ENCODE measurements at regions not wholly inside any gene's neighbourhood (a gene's known extent, or its start where the extent isn't known, plus 50 kb on each side); places are given as distances from the start of the nearest gene placed in this dataset.

GRCh38 chr3:88779482-88779881 is 327.9 kb upstream of the EPHA3 start:
- no peak for TF ChIP-seq CEBPB (IDR thresholded peaks at IDR 0.05)
- TF ChIP-seq EGR1 (IDR thresholded peaks at IDR 0.05), result no peak
- TF ChIP-seq YY1 (IDR thresholded peaks at IDR 0.05; ENCODE audit: low read depth), result no peak
- TF ChIP-seq TEAD4 (IDR thresholded peaks at IDR 0.05), result no peak
- TF ChIP-seq TAF1 (IDR thresholded peaks at IDR 0.05; ENCODE audit: low read depth), result no peak
- TF ChIP-seq, protein P1, sequence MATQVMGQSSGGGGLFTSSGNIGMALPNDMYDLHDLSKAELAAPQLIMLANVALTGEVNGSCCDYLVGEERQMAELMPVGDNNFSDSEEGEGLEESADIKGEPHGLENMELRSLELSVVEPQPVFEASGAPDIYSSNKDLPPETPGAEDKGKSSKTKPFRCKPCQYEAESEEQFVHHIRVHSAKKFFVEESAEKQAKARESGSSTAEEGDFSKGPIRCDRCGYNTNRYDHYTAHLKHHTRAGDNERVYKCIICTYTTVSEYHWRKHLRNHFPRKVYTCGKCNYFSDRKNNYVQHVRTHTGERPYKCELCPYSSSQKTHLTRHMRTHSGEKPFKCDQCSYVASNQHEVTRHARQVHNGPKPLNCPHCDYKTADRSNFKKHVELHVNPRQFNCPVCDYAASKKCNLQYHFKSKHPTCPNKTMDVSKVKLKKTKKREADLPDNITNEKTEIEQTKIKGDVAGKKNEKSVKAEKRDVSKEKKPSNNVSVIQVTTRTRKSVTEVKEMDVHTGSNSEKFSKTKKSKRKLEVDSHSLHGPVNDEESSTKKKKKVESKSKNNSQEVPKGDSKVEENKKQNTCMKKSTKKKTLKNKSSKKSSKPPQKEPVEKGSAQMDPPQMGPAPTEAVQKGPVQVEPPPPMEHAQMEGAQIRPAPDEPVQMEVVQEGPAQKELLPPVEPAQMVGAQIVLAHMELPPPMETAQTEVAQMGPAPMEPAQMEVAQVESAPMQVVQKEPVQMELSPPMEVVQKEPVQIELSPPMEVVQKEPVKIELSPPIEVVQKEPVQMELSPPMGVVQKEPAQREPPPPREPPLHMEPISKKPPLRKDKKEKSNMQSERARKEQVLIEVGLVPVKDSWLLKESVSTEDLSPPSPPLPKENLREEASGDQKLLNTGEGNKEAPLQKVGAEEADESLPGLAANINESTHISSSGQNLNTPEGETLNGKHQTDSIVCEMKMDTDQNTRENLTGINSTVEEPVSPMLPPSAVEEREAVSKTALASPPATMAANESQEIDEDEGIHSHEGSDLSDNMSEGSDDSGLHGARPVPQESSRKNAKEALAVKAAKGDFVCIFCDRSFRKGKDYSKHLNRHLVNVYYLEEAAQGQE (IDR thresholded peaks at IDR 0.05; ENCODE audit: low read depth), result no peak
- TF ChIP-seq MAX (IDR thresholded peaks at IDR 0.05), result no peak
- TF ChIP-seq RAD21 (IDR thresholded peaks at IDR 0.05; ENCODE audit: low read depth), result no peak
- TF ChIP-seq EP300 (IDR thresholded peaks at IDR 0.05; ENCODE audit: borderline replicate concordance), result no peak
- no peak for TF ChIP-seq USF1 (IDR thresholded peaks at IDR 0.05)
